ENCODE measurements at regions not wholly inside any gene's neighbourhood (a gene's known extent, or its start where the extent isn't known, plus 50 kb on each side); places are given as distances from the start of the nearest gene placed in this dataset.

- no peak for TF ChIP-seq MEIS2 (CRISPR knock-in tag; IDR thresholded peaks at IDR 0.05)
- TF ChIP-seq DNMT1 (CRISPR knock-in tag; IDR thresholded peaks at IDR 0.05), result no peak
- TF ChIP-seq, protein P1, sequence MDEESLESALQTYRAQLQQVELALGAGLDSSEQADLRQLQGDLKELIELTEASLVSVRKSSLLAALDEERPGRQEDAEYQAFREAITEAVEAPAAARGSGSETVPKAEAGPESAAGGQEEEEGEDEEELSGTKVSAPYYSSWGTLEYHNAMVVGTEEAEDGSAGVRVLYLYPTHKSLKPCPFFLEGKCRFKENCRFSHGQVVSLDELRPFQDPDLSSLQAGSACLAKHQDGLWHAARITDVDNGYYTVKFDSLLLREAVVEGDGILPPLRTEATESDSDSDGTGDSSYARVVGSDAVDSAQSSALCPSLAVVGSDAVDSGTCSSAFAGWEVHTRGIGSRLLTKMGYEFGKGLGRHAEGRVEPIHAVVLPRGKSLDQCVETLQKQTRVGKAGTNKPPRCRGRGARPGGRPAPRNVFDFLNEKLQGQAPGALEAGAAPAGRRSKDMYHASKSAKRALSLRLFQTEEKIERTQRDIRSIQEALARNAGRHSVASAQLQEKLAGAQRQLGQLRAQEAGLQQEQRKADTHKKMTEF (CRISPR knock-in tag; IDR thresholded peaks at IDR 0.05), result no peak
- no peak for TF ChIP-seq ZNF260 (CRISPR knock-in tag; IDR thresholded peaks at IDR 0.05; ENCODE audit: borderline replicate concordance, low read depth)
- TF ChIP-seq JUN (CRISPR knock-in tag; IDR thresholded peaks at IDR 0.05), result no peak
- TF ChIP-seq, protein P2, sequence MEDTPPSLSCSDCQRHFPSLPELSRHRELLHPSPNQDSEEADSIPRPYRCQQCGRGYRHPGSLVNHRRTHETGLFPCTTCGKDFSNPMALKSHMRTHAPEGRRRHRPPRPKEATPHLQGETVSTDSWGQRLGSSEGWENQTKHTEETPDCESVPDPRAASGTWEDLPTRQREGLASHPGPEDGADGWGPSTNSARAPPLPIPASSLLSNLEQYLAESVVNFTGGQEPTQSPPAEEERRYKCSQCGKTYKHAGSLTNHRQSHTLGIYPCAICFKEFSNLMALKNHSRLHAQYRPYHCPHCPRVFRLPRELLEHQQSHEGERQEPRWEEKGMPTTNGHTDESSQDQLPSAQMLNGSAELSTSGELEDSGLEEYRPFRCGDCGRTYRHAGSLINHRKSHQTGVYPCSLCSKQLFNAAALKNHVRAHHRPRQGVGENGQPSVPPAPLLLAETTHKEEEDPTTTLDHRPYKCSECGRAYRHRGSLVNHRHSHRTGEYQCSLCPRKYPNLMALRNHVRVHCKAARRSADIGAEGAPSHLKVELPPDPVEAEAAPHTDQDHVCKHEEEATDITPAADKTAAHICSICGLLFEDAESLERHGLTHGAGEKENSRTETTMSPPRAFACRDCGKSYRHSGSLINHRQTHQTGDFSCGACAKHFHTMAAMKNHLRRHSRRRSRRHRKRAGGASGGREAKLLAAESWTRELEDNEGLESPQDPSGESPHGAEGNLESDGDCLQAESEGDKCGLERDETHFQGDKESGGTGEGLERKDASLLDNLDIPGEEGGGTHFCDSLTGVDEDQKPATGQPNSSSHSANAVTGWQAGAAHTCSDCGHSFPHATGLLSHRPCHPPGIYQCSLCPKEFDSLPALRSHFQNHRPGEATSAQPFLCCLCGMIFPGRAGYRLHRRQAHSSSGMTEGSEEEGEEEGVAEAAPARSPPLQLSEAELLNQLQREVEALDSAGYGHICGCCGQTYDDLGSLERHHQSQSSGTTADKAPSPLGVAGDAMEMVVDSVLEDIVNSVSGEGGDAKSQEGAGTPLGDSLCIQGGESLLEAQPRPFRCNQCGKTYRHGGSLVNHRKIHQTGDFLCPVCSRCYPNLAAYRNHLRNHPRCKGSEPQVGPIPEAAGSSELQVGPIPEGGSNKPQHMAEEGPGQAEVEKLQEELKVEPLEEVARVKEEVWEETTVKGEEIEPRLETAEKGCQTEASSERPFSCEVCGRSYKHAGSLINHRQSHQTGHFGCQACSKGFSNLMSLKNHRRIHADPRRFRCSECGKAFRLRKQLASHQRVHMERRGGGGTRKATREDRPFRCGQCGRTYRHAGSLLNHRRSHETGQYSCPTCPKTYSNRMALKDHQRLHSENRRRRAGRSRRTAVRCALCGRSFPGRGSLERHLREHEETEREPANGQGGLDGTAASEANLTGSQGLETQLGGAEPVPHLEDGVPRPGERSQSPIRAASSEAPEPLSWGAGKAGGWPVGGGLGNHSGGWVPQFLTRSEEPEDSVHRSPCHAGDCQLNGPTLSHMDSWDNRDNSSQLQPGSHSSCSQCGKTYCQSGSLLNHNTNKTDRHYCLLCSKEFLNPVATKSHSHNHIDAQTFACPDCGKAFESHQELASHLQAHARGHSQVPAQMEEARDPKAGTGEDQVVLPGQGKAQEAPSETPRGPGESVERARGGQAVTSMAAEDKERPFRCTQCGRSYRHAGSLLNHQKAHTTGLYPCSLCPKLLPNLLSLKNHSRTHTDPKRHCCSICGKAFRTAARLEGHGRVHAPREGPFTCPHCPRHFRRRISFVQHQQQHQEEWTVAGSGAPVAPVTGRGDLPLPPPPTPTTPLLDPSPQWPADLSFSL (CRISPR knock-in tag; IDR thresholded peaks at IDR 0.05), result no peak
- CTCF ChIA-PET (ENCODE audit: low intra/inter-chr PET ratio, low total read pairs), result no interaction called here
- WGBS (ENCODE audit: low lambda C conversion rate), result 40% methylated on average over 5 of the region's 5 CpGs
- no peaks in the 10 kb centered on the region for H3K4me1 ChIP-seq (ENCODE audit: insufficient read depth, low read length)
- ATAC-seq (no peak), FAIRE-seq (no peak), DNase-seq (ENCODE audit: low spot score) (no peak)
- H3K36me3 ChIP-seq (replicated peaks in 1 of 2; ENCODE audit: control insufficient read depth in 1 of 2, insufficient read depth in 2 of 2, low read length in 2 of 2), result no peaks in the 10 kb centered on the region
- no peak overlapping the region for H3K4me2 ChIP-seq (ENCODE audit: low read depth, low read length)
- no peaks in the 10 kb centered on the region for H3K79me2 ChIP-seq (ENCODE audit: insufficient read depth, low read length)
- H4K20me1 ChIP-seq (ENCODE audit: insufficient read depth, low read length), result no peaks in the 10 kb centered on the region
- intact Hi-C loops (cut with micrococcal nuclease; ENCODE audit: unreplicated experiment), result no loop called here
- H3K27ac ChIP-seq (ENCODE audit: extremely low read length, insufficient read depth, low read length), result no peak overlapping the region
- no peak overlapping the region for H3K4me3 ChIP-seq (replicated peaks in 1 of 3; ENCODE audit: insufficient read depth in 1 of 3, low read depth in 2 of 3, low read length in 3 of 3)
- BruUV-seq (replicated peaks), result no TSS peak
- POLR2A ChIA-PET, result no interaction called here
- H2AFZ ChIP-seq (ENCODE audit: low read length), result no peak overlapping the region
- in situ Hi-C loops (cut with HindIII; ENCODE audit: extremely low pct_ligation_motif_present, low pct_unique_long_range_greater_than_20kb), result no loop called here
- H3K27me3 ChIP-seq (ENCODE audit: control insufficient read depth in 1 of 2, insufficient read depth in 2 of 2, low read length in 2 of 2), result peaks cover 0 to 1% of the 10 kb centered on the region in 2 experiments; a peak in 1 of 5 replicates
- no peak overlapping the region for H3K9ac ChIP-seq (ENCODE audit: insufficient read depth, low read depth, low read length)
- H3K9me3 ChIP-seq (ENCODE audit: low read length), result no peaks in the 10 kb centered on the region
Measured at GRCh38 chr3:151559736-151560135, 98.9 kb upstream of the IGSF10 start.

All from HepG2 (cell line).